HG03280 (cell line): ENCODE measurements at regions not wholly inside any gene's neighbourhood (a gene's known extent, or its start where the extent isn't known, plus 50 kb on each side); places are given as distances from the start of the nearest gene placed in this dataset.

Source experiments
- ATAC-seq: cut with Tn5 transposase; IDR thresholded peaks from one replicate; pipeline ENCODE4 v1.9.1; 2021; ENCODE audit warnings: mild to moderate bottlenecking, moderate library complexity; ENCODE audit not compliant: unreplicated experiment

DNA sequence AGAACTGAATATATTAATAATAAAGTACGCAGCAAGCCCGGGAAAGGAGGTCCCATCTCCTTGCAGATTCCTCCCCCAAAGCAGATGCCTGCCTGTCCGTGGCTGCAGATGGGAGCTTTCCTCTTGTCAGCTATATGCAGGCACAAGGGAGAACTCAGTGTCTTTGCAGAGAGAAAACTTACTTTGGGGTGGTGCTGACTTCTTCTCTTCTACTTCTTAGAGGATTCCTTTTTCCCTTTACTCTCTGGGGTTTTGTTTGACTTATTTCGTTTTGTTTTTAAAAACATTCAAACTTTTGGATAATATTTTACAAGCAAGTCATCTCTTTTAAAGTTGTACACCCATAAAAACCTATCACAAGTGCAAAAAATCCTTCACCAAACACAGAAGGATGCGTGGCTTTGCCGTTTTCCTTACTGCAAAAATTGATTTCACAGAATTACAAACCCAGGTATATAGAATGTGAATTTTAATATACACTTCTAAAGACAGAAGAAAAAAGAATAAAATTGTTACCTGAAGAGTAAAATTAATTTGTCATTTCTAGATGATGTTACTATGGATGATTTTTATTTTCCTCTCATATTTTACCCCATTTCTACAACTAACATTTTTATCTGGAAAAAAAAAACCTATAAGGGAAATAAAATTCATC, 65.3 kb upstream of the IGF1R start:
- no peak for ATAC-seq

DNA sequence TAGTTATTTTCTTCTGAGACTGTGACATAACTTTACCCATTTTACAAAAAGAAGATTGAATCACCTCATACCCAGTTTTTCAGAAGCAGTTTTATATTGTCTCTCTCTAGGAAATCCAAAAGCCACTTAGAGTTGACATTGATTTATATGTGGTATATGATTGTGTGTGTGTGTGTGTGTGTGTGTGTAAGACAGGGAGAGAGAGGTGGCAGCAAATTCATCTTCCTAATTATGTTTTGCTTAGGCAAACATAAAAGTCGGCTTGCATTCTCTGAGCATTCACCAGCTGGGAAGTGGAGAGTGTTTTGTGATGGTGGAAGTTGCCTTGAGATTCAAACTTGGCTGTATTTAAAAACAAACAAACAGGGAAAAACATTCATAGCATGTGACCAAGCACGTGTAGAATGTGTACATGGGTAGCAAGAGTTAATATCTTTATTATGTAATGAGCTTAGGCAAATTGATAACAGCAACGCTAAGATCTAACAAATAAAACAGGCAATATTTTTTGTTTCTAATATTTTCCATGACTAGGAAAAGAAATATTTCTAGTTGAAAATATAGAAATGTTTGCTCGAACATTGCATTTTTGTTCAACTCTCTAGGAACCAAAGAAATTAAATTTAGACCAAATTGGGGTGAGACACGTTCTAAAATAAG, 64.4 kb upstream of the IGF1R start:
- ATAC-seq, result no peak

DNA sequence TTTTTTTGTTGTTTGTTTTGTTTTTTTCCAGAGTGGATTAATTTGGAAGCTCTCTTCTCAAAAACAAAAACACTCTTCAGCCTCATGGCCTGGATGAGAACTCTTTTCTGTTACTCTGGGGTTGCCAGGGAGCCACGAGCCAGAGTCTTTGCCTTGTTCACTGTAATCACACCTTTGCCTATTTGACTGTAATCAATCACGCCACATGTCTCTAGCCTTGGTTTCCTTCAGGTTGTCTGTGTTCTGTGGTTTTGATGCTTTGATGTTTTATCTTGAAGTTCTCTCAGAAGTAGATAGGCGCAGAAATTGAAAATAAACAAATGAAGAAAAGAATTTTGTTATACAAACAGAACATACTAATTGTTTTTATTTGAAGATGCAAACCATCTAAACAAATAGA, 62.3 kb upstream of the IGF1R start:
- no peak for ATAC-seq

DNA sequence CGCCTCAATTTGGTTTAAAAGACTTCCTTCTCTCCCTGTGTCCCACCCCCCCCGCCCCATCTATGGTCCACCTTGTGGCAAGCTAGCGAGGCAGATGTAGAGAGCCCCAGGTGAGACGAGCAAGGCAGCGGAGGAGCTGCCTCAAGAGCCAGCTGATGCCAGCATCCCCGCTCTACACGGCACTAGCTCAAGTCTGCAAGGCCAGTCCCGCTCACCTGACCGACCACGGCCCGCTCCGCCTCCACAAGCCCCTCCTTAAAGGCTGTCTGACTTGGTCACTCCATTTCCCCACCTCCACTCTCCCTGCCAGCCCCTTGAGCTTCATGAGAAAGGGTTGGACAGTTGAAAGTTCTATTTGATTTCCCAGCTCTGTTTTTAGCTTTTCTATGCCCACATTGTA, 56.2 kb upstream of the IGF1R start:
- ATAC-seq, result no peak

DNA sequence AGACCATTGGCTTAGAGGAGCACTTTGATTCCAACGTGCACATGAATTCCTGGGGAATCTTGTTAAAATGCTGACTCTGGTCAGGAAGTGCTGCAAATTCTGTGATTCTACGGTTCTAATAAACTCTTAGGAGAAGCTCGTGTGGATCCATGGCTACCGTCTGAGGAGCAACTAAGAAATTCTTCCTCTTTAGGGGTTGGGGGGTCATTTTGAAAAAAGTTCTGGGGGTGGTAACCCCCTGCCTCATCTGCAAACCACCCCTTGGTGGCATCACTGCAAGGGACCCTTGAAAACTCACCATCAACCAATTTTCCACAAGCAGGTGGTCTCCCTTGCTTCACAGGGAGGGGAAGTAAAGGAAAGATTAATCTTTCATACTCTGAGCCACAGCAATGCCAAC, 52.2 kb upstream of the IGF1R start:
- ATAC-seq, result no peak

DNA sequence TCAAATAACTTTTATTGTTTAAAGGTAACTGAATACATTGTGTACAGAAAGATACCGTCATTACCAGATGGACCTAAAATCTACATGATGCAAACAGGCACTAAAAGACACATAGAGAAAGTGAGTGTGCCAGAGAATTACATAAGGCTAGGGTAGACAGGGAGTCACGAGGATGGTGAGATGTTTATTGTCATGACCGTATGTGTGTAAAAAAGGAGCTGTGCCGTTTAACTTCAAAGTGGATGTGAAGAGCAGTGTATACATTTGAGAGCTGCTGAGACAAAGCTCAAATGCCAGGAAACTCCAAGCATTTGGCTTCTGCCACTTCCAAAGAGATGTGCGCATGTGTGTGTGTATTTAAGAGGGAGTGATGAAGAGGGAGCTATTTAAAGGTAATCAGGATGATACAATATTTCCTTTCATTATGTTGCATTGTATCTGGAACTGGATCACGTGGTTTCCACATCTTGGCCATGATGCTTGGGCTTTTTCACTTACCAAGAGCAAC, 51.4 kb upstream of the IGF1R start:
- ATAC-seq, result no peak

DNA sequence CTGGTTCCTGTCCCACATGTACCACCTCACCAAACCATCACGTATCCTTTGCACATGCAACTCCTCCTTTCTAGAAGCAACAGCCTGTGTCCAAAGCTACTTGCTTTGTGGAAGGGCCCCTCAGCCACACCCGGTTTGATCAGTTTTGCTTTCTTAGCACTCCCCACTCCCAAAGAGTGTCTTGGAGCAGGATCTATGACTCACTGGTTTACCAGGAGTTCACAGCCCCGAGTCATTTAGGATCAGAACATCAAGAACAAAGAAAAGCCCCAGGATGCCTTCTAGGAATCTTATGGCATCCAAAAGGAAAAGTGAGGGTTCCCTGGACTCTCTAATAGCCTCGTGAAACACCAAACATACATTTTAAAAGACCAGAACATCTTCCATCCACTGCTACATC, 50.7 kb upstream of the IGF1R start:
- no peak for ATAC-seq
